OCI-LY7 (cell line): ENCODE measurements at regions not wholly inside any gene's neighbourhood (a gene's known extent, or its start where the extent isn't known, plus 50 kb on each side); places are given as distances from the start of the nearest gene placed in this dataset.

Experiments used
- EZH2phosphoT487 ChIP-seq: fragments of 200-600 bp; sonication (generic); IDR thresholded peaks from 2 replicates; pipeline ENCODE4 v1.6.1; 2018; ENCODE audit warnings: low read depth, borderline replicate concordance, mild to moderate bottlenecking, mixed run types, antibody characterized with exemption, low read length, moderate library complexity, mixed read lengths
- TF ChIP-seq, protein P1 (sequence below): fragments of 200-600 bp; sonication (generic); conservative IDR thresholded peaks from 2 replicates; pipeline ENCODE4 v1.5.1; 2014; ENCODE audit warnings: mild to moderate bottlenecking, antibody characterized with exemption, low read length, moderate library complexity, mixed read lengths

DNA sequence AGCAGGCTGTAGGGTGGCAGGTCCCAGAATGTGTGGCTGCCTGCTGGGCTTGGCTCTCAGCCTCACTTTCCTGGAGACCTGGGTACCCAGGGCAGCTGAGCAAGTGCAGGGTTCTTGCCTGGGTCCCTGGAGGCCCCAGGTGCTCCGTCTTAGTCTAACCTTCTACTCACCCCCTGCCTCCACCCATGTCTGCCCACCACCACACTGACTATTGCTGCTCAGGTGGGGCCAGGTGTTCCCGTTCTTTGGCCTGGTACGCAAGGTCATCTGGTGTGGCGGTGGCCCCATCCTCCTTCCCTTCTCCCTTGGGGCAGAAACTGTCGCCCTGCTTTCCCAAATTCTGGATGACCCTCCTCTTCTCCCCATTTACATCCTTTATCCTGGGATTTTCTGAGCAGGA, 319.9 kb downstream of the TMEM121 start:
- TF ChIP-seq, protein P1, sequence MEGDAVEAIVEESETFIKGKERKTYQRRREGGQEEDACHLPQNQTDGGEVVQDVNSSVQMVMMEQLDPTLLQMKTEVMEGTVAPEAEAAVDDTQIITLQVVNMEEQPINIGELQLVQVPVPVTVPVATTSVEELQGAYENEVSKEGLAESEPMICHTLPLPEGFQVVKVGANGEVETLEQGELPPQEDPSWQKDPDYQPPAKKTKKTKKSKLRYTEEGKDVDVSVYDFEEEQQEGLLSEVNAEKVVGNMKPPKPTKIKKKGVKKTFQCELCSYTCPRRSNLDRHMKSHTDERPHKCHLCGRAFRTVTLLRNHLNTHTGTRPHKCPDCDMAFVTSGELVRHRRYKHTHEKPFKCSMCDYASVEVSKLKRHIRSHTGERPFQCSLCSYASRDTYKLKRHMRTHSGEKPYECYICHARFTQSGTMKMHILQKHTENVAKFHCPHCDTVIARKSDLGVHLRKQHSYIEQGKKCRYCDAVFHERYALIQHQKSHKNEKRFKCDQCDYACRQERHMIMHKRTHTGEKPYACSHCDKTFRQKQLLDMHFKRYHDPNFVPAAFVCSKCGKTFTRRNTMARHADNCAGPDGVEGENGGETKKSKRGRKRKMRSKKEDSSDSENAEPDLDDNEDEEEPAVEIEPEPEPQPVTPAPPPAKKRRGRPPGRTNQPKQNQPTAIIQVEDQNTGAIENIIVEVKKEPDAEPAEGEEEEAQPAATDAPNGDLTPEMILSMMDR = no peak
- TF ChIP-seq EZH2phosphoT487 = no peak
